Activated naive CD8-positive, alpha-beta T cell treated with anti-CD3 and anti-CD28 coated beads for 36 hours (primary cell): ENCODE measurements at regions not wholly inside any gene's neighbourhood (a gene's known extent, or its start where the extent isn't known, plus 50 kb on each side); places are given as distances from the start of the nearest gene placed in this dataset.

Experiments
- DNase-seq: peaks from one replicate; pipeline ENCODE4 v3.0.0; 2021
- H3K27ac Mint-ChIP-seq: one replicate; pipeline ENCODE4 v1.8.0; 2022; ENCODE audit warnings: mild to moderate bottlenecking, moderate library complexity, mixed read lengths
- H3K27me3 Mint-ChIP-seq: one replicate; pipeline ENCODE4 v1.8.0; 2022; ENCODE audit warnings: mild to moderate bottlenecking, mixed read lengths
- H3K36me3 Mint-ChIP-seq: one replicate; pipeline ENCODE4 v1.8.0; 2021; ENCODE audit warnings: mild to moderate bottlenecking, mixed read lengths
- H3K4me1 Mint-ChIP-seq: one replicate; pipeline ENCODE4 v1.8.0; 2021; ENCODE audit warnings: mixed read lengths
- H3K4me3 Mint-ChIP-seq: one replicate; pipeline ENCODE4 v1.8.0; 2022; ENCODE audit warnings: mild to moderate bottlenecking, moderate library complexity, mixed read lengths
- H3K9me3 Mint-ChIP-seq: one replicate; pipeline ENCODE4 v1.8.0; 2022; ENCODE audit warnings: mixed read lengths

DNA sequence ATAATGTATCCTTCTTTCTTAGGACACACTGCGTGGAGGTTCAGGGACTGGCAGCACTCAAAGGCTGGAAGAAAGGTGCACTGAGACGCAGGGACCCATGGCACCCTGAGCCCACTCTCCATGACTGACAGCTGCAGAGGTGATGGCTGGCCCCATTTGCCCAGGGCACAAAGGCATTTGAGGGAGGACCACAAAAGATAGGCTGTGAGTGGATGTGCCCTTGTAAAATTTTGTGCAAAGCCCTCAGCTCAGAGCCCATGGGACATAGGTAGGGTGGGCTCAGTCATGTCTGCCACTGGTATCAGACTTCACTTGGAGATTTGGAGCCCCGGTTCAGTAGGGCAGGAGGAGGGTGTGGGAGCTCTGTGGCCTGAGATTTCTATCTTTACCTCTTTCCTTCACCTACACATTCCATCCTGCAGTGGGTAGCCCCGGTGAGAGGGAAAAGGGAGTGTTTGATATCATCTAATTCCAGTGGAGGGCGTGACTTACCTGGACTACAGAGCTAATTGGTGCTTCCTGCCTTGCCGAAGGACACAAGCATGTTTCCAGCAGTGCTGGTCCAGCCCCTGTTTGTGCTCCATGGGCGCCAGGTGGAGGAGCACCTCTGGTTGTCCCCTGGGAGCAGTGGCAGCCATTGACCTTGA is 312.2 kb downstream of the EN1 start:
- no peaks in the 10 kb centered on the region for H3K4me1 Mint-ChIP-seq
- no peak overlapping the region for H3K27ac Mint-ChIP-seq
- H3K9me3 Mint-ChIP-seq: peaks cover 2% of the 10 kb centered on the region
- H3K36me3 Mint-ChIP-seq: no peaks in the 10 kb centered on the region
- H3K27me3 Mint-ChIP-seq: peaks cover 21% of the 10 kb centered on the region
- DNase-seq: no peak
- H3K4me3 Mint-ChIP-seq: no peak overlapping the region

DNA sequence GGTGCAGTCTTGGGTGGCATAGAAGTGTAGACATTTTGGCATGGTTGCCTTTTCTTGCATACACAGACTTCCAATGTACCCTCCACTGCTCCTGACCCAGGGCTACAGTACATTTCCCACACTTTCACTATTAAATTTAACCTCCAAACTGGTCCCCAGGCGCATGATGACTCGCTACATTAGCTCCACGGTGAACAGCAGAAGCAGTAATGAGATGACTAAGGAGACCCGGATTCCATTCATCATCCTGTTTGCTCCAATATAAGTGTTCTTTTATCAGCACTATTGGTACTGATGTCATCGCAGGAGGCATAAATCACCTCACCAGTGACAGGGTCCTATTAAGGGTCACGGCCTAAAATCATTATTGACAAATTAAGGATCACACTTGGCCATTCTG is 316.5 kb downstream of the EN1 start:
- DNase-seq: no peak
- Mint-ChIP-seq H3K27me3 (peaks cover 22% of the 10 kb centered on the region), H3K4me3 (no peak overlapping the region), H3K27ac (no peak overlapping the region), H3K36me3 (no peaks in the 10 kb centered on the region), H3K9me3 (peaks cover 2% of the 10 kb centered on the region), H3K4me1 (no peaks in the 10 kb centered on the region)

DNA sequence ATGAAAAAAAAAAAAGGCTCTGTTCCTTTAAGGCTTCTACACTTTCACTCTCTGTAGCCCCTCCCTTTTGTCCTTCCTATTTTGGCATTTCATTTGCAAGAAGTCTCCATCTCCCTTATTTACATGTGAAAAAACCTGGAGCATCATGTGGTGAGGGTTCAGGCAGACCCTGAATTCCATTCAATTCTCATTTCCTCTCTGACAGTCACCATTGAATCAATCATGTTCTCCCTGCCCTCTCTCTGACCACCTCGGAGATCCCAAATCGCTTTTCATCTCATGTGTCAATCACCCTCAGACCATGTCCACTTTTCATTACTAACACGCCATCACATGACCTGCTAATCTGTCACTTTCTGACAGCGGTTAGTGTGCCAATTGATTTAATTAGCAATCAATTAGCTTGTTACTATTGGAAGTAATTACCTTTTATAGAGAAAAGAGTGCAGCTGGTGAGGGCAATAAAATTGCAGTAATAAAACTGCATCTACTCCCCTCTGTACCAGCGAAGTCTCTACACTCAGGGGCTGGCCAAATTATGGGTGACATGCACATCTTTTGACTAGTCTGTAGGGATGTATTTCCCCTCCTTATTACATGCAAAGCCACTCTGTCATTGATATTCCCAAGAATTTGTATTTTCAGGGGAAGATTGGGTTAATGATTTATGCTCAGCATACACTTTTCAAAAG is 317.4 kb downstream of the EN1 start:
- no peak for DNase-seq
- peaks cover 2% of the 10 kb centered on the region for H3K9me3 Mint-ChIP-seq
- H3K27me3 Mint-ChIP-seq: peaks cover 23% of the 10 kb centered on the region
- no peak overlapping the region for H3K27ac Mint-ChIP-seq
- no peak overlapping the region for H3K4me3 Mint-ChIP-seq
- no peaks in the 10 kb centered on the region for H3K4me1 Mint-ChIP-seq
- H3K36me3 Mint-ChIP-seq: no peaks in the 10 kb centered on the region

DNA sequence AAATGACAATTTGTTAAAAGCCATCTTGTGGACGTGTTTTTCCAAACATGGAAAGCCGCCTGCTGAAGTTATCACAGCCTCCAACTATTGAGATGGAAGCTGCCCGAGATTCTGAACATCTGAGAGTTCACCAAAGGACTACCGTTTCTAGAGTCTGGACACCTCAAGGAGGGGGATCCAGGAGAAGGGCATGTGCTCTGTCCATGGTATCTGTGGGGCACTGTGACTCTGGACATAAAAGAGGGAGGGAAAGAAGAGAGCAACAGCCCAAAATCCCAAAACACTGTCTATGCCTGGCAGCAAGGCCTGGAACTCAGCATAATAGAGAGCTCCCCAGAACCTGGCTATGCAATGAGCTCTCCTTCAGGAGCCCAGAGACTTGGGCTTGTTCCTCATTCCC is 319.9 kb downstream of the EN1 start:
- DNase-seq: no peak
- H3K27ac Mint-ChIP-seq: no peak overlapping the region
- H3K36me3 Mint-ChIP-seq: no peaks in the 10 kb centered on the region
- peaks cover 18% of the 10 kb centered on the region for H3K27me3 Mint-ChIP-seq
- H3K4me3 Mint-ChIP-seq: no peak overlapping the region
- peaks cover 1% of the 10 kb centered on the region for H3K9me3 Mint-ChIP-seq
- no peaks in the 10 kb centered on the region for H3K4me1 Mint-ChIP-seq

DNA sequence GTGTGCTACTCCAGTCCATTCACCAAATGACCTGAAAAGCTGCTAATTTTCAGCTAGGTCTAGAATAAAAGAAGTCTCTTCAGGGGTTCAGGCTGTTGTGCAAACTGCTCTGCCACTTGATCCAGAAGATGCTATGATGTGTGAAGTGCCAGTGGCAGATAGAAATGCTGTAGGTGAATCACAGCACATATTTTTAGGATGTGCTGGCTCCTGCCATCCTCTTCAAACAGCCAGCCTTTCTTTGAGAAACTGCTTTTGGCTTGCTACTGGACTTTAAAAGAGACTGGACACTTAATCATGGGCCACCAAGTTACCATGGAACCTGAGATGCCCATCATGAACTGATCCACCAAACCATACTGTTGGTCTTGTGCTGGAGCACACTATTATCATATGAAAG is 322.1 kb downstream of the EN1 start:
- Mint-ChIP-seq H3K27ac (no peak overlapping the region), H3K36me3 (no peaks in the 10 kb centered on the region), H3K4me3 (no peak overlapping the region), H3K4me1 (no peaks in the 10 kb centered on the region), H3K27me3 (peaks cover 16% of the 10 kb centered on the region), H3K9me3 (peaks cover 14% of the 10 kb centered on the region)
- no peak for DNase-seq

DNA sequence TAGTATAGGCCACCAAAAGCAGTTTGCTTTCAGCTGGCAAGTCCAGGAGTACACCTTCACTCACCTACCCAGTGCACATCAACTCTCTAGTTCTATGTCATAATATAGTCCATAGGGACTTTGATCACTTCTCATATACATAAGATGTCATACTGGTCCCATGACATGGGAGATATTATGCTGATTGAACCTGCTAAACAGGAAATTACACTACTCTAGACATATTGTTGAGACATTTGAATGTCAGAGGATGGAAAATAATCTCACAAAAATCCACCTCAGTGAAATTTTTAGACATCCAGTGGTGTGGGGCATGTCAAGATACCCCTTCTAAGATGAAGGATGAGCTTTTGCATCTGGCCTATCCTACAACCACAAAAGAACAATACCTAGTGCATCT is 322.5 kb downstream of the EN1 start:
- Mint-ChIP-seq H3K27ac (no peak overlapping the region), H3K9me3 (peaks cover 15% of the 10 kb centered on the region), H3K4me1 (no peaks in the 10 kb centered on the region), H3K36me3 (no peaks in the 10 kb centered on the region), H3K27me3 (peaks cover 12% of the 10 kb centered on the region), H3K4me3 (no peak overlapping the region)
- DNase-seq: no peak

DNA sequence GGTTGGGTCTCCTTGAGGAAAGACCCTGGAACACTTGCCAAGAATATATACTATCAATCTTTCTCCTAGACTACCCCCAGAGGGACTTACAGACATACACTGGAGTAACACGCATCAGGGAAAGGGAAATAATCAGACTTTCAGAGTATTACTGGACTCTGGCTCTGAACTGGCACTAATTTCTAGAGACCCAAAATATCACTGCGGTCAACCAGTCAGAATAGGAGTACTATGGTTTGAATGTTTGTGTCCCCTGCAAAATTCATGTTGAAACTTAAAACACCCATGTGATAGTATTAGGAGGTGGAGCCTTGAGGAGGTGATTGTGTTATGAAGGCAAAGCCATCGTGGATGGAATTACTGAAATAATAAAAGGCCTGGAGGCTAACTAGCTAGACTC is 323.7 kb downstream of the EN1 start:
- no peak overlapping the region for H3K4me3 Mint-ChIP-seq
- peaks cover 10% of the 10 kb centered on the region for H3K27me3 Mint-ChIP-seq
- H3K9me3 Mint-ChIP-seq: peaks cover 19% of the 10 kb centered on the region
- no peak for DNase-seq
- no peak overlapping the region for H3K27ac Mint-ChIP-seq
- H3K4me1 Mint-ChIP-seq: no peaks in the 10 kb centered on the region
- no peaks in the 10 kb centered on the region for H3K36me3 Mint-ChIP-seq

DNA sequence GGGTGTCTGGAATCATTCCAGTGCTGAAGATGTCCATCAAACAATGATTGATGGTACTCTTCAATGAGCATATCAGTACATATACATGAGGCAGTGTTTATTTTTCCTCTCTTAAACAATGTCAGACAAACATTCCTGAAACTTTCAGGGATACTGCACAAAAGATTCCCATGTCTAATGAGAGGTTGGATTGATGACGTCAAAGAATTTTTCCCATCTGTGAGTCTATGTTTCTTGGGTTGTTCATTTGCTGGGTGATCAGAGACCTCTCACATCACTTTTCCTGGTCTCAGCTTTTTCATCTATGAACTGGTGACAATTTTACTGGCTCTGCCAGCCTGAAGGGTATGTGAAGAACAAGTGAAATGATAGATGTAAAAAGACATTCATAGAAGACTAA is 325.5 kb downstream of the EN1 start:
- Mint-ChIP-seq H3K4me3 (no peak overlapping the region), H3K4me1 (no peaks in the 10 kb centered on the region), H3K27me3 (peaks cover 6% of the 10 kb centered on the region), H3K9me3 (peaks cover 19% of the 10 kb centered on the region), H3K36me3 (no peaks in the 10 kb centered on the region), H3K27ac (no peak overlapping the region)
- DNase-seq: no peak

DNA sequence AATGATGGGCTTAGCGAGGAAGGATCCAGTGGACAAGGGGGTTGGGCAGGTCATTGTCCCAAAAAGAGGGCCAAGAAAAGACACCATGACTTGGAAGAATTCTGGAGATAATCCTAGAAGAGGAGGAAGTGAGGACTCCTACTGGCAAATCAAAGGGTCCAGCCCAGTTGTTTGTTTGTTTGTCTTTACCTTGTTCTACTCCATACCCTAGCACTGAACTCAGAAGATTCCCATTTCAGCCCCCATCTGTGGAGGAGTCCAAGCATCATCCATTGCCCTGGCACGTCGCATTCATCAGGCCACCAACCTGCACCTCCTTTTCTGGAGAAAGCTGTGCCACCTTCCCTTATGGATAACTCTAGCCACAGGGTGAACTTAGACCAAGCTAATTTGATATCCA is 326.2 kb downstream of the EN1 start:
- no peak for DNase-seq
- Mint-ChIP-seq H3K9me3 (peaks cover 19% of the 10 kb centered on the region), H3K36me3 (no peaks in the 10 kb centered on the region), H3K27ac (no peak overlapping the region), H3K4me3 (no peak overlapping the region), H3K4me1 (no peaks in the 10 kb centered on the region), H3K27me3 (peaks cover 6% of the 10 kb centered on the region)

DNA sequence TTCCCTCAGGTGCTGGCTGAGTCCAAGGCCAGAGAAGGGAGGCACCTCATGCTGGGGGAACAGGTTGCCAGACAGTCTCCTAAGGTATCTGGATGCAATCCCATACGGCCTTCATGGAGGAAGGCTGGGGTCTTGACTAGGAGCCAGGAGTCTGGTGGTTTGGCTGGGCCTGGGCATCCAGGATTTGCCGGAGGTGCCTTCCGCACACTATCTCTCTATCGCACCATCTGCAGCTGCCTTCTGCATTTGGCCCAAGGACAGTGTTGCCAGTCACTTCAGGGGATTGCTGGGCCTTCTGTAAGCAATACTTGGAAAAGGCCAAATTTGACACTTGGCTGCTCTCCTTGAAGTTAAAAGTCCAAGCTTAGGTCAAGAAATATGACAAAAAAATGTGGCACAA is 327.2 kb downstream of the EN1 start:
- no peak for DNase-seq
- H3K27me3 Mint-ChIP-seq: peaks cover 3% of the 10 kb centered on the region
- no peak overlapping the region for H3K27ac Mint-ChIP-seq
- H3K4me3 Mint-ChIP-seq: no peak overlapping the region
- H3K9me3 Mint-ChIP-seq: peaks cover 21% of the 10 kb centered on the region
- no peaks in the 10 kb centered on the region for H3K4me1 Mint-ChIP-seq
- H3K36me3 Mint-ChIP-seq: no peaks in the 10 kb centered on the region

DNA sequence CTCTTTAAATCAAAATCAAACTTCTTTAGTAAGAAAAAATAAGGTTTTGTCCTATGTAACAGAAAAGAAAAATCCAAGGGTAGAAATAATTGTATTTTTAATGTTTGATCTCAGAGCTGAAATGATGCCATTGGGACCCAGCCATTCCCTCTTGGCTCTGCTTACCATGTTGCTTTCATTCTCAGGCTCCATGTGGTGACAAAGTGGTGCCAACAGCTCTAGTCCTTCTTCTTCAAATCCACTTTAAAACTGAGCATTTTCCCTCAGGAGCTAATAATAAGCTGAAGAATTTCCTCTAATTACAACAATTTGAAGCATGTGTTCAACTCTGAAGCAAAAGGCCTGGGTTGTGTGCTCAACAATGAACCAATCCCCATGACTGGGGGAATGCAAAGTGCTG is 327.9 kb downstream of the EN1 start:
- H3K9me3 Mint-ChIP-seq: peaks cover 24% of the 10 kb centered on the region
- DNase-seq: no peak
- H3K4me3 Mint-ChIP-seq: no peak overlapping the region
- peaks cover 3% of the 10 kb centered on the region for H3K27me3 Mint-ChIP-seq
- H3K4me1 Mint-ChIP-seq: no peaks in the 10 kb centered on the region
- no peak overlapping the region for H3K27ac Mint-ChIP-seq
- H3K36me3 Mint-ChIP-seq: no peaks in the 10 kb centered on the region

DNA sequence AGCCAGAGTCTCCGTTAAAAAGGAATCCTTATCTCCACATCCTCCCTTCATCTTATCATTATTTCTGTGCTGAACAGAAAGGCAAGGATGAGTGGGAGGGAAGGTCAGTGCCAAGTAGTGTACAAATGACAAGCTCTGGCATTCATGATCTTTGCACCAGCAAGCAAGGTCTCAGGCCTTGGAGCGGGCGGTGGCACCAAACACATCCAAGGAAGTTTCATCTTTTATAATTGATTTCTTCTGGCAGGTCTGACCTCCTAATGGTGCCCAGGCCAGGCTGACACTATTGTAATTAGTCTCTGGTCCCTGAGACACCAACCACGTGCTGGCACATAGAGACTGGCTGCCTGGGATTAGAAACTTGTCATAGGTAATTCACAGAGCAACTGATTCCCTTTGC is 336.6 kb downstream of the EN1 start:
- no peak for DNase-seq
- H3K27me3 Mint-ChIP-seq: peaks cover 11% of the 10 kb centered on the region
- H3K9me3 Mint-ChIP-seq: peaks cover 5% of the 10 kb centered on the region
- no peaks in the 10 kb centered on the region for H3K4me1 Mint-ChIP-seq
- H3K4me3 Mint-ChIP-seq: no peak overlapping the region
- no peak overlapping the region for H3K27ac Mint-ChIP-seq
- H3K36me3 Mint-ChIP-seq: no peaks in the 10 kb centered on the region

DNA sequence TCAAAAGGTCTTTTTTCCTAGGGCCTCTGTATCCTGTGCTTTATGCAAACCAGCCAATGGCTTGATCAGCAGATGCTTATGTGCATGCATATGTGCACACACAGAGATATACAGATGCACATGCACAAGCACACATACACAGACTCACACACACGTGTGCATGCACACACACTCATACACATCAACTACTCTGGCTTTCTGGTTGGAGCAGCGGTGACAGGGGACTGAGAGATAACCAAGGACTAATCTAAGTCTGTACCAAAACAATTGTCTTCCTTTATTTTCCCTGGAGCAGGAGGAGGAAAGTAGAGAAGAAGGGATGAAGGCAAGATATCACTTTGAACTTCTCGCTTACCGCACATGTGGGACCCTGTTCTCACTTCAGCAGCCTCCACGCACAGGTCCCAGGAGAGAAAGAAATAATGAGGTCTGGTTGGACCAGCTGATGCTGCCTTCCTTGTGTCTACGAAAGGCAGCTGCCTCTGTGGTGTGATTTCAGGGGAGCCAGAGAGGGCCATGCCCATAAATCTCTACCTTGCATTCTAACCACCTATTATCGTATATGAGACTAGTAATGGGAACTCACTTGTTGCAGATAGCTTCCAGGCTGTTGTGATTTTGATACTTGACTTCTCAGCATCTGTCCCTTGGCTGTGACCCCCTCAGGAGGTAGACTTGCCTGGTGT is 338.0 kb downstream of the EN1 start:
- Mint-ChIP-seq H3K27ac (no peak overlapping the region), H3K27me3 (peaks cover 11% of the 10 kb centered on the region), H3K36me3 (no peaks in the 10 kb centered on the region), H3K4me3 (no peak overlapping the region), H3K4me1 (no peaks in the 10 kb centered on the region), H3K9me3 (peaks cover 2% of the 10 kb centered on the region)
- no peak for DNase-seq

DNA sequence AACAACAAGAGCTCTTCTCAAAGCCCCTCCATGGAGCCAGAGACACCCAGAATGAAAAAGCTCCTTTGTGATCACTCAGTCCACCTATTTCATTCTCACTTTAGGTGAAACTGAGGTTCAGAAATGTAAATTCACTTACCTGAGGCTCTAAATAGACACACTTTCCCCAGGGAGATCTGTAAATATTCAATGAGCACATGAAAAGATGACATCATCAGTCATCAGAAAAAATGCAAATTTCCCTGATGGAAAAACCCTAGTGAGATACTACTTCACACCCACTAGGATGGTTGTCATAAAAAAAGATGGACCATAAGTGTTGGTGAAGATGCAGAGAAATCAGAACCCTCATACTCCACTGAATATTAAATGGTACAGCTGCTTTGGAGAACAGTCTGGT is 339.2 kb downstream of the EN1 start:
- Mint-ChIP-seq H3K36me3 (no peaks in the 10 kb centered on the region), H3K9me3 (no peaks in the 10 kb centered on the region), H3K27ac (no peak overlapping the region), H3K4me1 (no peaks in the 10 kb centered on the region), H3K4me3 (no peak overlapping the region), H3K27me3 (peaks cover 11% of the 10 kb centered on the region)
- DNase-seq: no peak

DNA sequence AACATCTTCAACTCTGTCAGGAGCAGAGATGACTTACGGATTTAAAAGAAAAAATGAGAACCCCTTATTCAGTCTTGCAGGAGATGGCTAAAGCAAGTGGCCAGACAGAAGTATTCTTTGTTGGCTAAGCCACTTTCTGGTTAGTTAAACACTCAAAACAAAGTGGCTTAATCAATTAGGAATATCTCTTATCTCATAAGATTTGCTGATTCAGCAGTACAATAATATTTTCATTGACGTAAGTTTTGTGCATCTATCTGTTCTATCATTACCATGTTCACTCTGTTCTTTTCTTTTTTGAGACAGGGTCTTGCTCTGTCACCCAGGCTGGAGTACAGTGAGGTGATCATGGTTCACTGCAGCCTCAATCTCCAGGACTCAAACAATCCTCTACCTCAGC is 342.0 kb downstream of the EN1 start:
- H3K4me3 Mint-ChIP-seq: no peak overlapping the region
- H3K36me3 Mint-ChIP-seq: no peaks in the 10 kb centered on the region
- no peak for DNase-seq
- H3K27ac Mint-ChIP-seq: no peak overlapping the region
- H3K4me1 Mint-ChIP-seq: no peaks in the 10 kb centered on the region
- peaks cover 9% of the 10 kb centered on the region for H3K27me3 Mint-ChIP-seq
- H3K9me3 Mint-ChIP-seq: no peaks in the 10 kb centered on the region

DNA sequence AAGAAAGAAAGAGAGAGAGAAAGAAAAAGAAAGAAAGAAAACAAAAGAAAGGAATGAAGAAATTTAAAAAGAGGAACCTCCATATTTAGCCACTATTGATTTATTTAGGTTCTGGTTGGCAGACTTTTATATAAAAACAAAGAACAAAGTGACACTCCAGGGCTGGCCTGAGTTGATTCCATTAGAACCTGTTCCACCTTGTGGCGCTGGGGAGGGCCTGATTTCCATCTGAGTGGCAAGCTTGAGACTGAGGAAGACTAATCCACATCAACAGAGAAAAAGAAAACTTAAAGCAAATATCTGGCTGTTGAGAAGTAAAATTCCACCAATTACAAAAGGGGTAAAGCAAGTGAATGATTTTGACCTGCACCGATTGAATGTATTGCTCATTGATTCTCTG is 345.3 kb downstream of the EN1 start:
- no peaks in the 10 kb centered on the region for H3K4me1 Mint-ChIP-seq
- DNase-seq: no peak
- H3K9me3 Mint-ChIP-seq: no peaks in the 10 kb centered on the region
- H3K36me3 Mint-ChIP-seq: no peaks in the 10 kb centered on the region
- no peak overlapping the region for H3K27ac Mint-ChIP-seq
- H3K4me3 Mint-ChIP-seq: no peak overlapping the region
- H3K27me3 Mint-ChIP-seq: peaks cover 16% of the 10 kb centered on the region
